ENCODE measurements at regions not wholly inside any gene's neighbourhood (a gene's known extent, or its start where the extent isn't known, plus 50 kb on each side); places are given as distances from the start of the nearest gene placed in this dataset.

- no peak for DNase-seq (ENCODE audit: low read depth, low spot score)
- Histone ChIP-seq H2AFZ (ENCODE audit: low read depth, low read length) (no peak overlapping the region), H3K9me1 (replicated peaks; ENCODE audit: control insufficient read depth, extremely low read depth, insufficient read depth, low read length) (no peaks in the 10 kb centered on the region), H3K4me1 (ENCODE audit: control insufficient read depth, extremely low read depth, insufficient read depth, low read length) (no peaks in the 10 kb centered on the region), H3K4me3 (replicated peaks in 1 of 3; ENCODE audit: insufficient read depth in 1 of 3, low read depth in 1 of 3, low read length in 3 of 3) (no peak overlapping the region), H3K36me3 (ENCODE audit: control insufficient read depth in 2 of 2, extremely low read depth in 1 of 2, insufficient read depth in 2 of 2, low read length in 2 of 2) (no peaks in the 10 kb centered on the region), H3K9ac (replicated peaks; ENCODE audit: extremely low read depth, insufficient read depth, low read length) (no peak overlapping the region), H3K27me3 (ENCODE audit: control insufficient read depth in 2 of 2, insufficient read depth in 2 of 2, low read length in 2 of 2) (no peaks in the 10 kb centered on the region), H3K9me3 (replicated peaks; ENCODE audit: control insufficient read depth, insufficient read depth, low read length) (peaks cover 4% of the 10 kb centered on the region), H3K4me2 (ENCODE audit: insufficient read depth, low read length) (no peak overlapping the region), H3K79me2 (ENCODE audit: control insufficient read depth, insufficient read depth, low read length) (no peaks in the 10 kb centered on the region), H3K27ac (ENCODE audit: insufficient read depth, low read depth, low read length) (no peak overlapping the region), H4K20me1 (replicated peaks; ENCODE audit: control insufficient read depth, extremely low read depth, insufficient read depth, low read length) (no peaks in the 10 kb centered on the region)
- dilution Hi-C loops (cut with MboI; ENCODE audit: extremely low pct_ligation_motif_present, low sequenced_read_pairs) = no loop called here
- intact Hi-C loops (cut with micrococcal nuclease) = no loop called here
- FAIRE-seq = no peak
- ChIA-PET CTCF (no interaction called here), POLR2A (no interaction called here)
- TF ChIP-seq POLR2AphosphoS5 (IDR thresholded peaks at IDR 0.05; ENCODE audit: insufficient read depth, low read depth, low read length) = no peak
- TF ChIP-seq JUN (IDR thresholded peaks at IDR 0.05; ENCODE audit: borderline replicate concordance, insufficient read depth, insufficient read length, low read depth) = no peak
- TF ChIP-seq CTCF (IDR thresholded peaks at IDR 0.05; ENCODE audit: extremely low read depth in 1 of 2, insufficient read depth in 1 of 2, low read depth in 1 of 2, low read length in 2 of 2) = no peak
- TF ChIP-seq EZH2 (IDR thresholded peaks at IDR 0.05; ENCODE audit: borderline replicate concordance, low read depth, low read length, severe bottlenecking) = no peak
- no peak for TF ChIP-seq MAX (IDR thresholded peaks at IDR 0.05; ENCODE audit: insufficient read depth, insufficient read length)
- no TSS peak for BruUV-seq (replicated peaks)
Measured at GRCh38 chr3:5360453-5360852, 172.9 kb downstream of the EDEM1 start.

GRCh38 chr3:5366746-5367145 lies 179.2 kb downstream of the EDEM1 start:
- DNase-seq (ENCODE audit: low read depth, low spot score) = no peak
- H3K27me3 ChIP-seq (ENCODE audit: control insufficient read depth in 2 of 2, insufficient read depth in 2 of 2, low read length in 2 of 2) = no peaks in the 10 kb centered on the region
- no peak overlapping the region for H2AFZ ChIP-seq (ENCODE audit: low read depth, low read length)
- no peaks in the 10 kb centered on the region for H3K9me1 ChIP-seq (replicated peaks; ENCODE audit: control insufficient read depth, extremely low read depth, insufficient read depth, low read length)
- TF ChIP-seq MYC (IDR thresholded peaks at IDR 0.05; ENCODE audit: low read depth, low read length) = no peak
- TF ChIP-seq CTCF (IDR thresholded peaks at IDR 0.05; ENCODE audit: extremely low read depth in 1 of 2, insufficient read depth in 1 of 2, low read depth in 1 of 2, low read length in 2 of 2) = no peak
- TF ChIP-seq POLR2A (IDR thresholded peaks at IDR 0.05; ENCODE audit: low read depth, low read length) = no peak
- TF ChIP-seq POLR2AphosphoS5 (IDR thresholded peaks at IDR 0.05; ENCODE audit: insufficient read depth, low read depth, low read length) = no peak
- no peak for TF ChIP-seq EZH2 (IDR thresholded peaks at IDR 0.05; ENCODE audit: borderline replicate concordance, low read depth, low read length, severe bottlenecking)
- no peak for TF ChIP-seq FOS (IDR thresholded peaks at IDR 0.05; ENCODE audit: borderline replicate concordance, insufficient read depth, low read length)
- TF ChIP-seq MAX (IDR thresholded peaks at IDR 0.05; ENCODE audit: insufficient read depth, insufficient read length) = no peak
- no peak for TF ChIP-seq JUN (IDR thresholded peaks at IDR 0.05; ENCODE audit: borderline replicate concordance, insufficient read depth, insufficient read length, low read depth)
- no peak for TF ChIP-seq GATA2 (IDR thresholded peaks at IDR 0.05; ENCODE audit: insufficient read depth, insufficient read length, low read depth, low read length)
- no peaks in the 10 kb centered on the region for H4K20me1 ChIP-seq (replicated peaks; ENCODE audit: control insufficient read depth, extremely low read depth, insufficient read depth, low read length)
- CTCF ChIA-PET = no interaction called here
- dilution Hi-C loops (cut with MboI; ENCODE audit: extremely low pct_ligation_motif_present, low sequenced_read_pairs) = no loop called here
- peaks cover 4% of the 10 kb centered on the region for H3K9me3 ChIP-seq (replicated peaks; ENCODE audit: control insufficient read depth, insufficient read depth, low read length)
- H3K4me3 ChIP-seq (replicated peaks in 1 of 3; ENCODE audit: insufficient read depth in 1 of 3, low read depth in 1 of 3, low read length in 3 of 3) = no peak overlapping the region
- H3K27ac ChIP-seq (ENCODE audit: insufficient read depth, low read depth, low read length) = no peak overlapping the region
- no peak overlapping the region for H3K9ac ChIP-seq (replicated peaks; ENCODE audit: extremely low read depth, insufficient read depth, low read length)
- intact Hi-C loops (cut with micrococcal nuclease) = no loop called here
- H3K79me2 ChIP-seq (ENCODE audit: control insufficient read depth, insufficient read depth, low read length) = no peaks in the 10 kb centered on the region
- FAIRE-seq = no peak
- no peaks in the 10 kb centered on the region for H3K4me1 ChIP-seq (ENCODE audit: control insufficient read depth, extremely low read depth, insufficient read depth, low read length)
- H3K4me2 ChIP-seq (ENCODE audit: insufficient read depth, low read length) = no peak overlapping the region
- no TSS peak for BruUV-seq (replicated peaks)
- H3K36me3 ChIP-seq (ENCODE audit: control insufficient read depth in 2 of 2, extremely low read depth in 1 of 2, insufficient read depth in 2 of 2, low read length in 2 of 2) = no peaks in the 10 kb centered on the region
- POLR2A ChIA-PET = no interaction called here

Measured in endothelial cell of umbilical vein (primary cell).